GM06990 (cell line): ENCODE measurements at regions not wholly inside any gene's neighbourhood (a gene's known extent, or its start where the extent isn't known, plus 50 kb on each side); places are given as distances from the start of the nearest gene placed in this dataset.

Experiments
- DNase-seq: peaks from one replicate; pipeline ENCODE4 v3.0.0-alpha.2; 2011; ENCODE audit not compliant: insufficient read length; ENCODE audit errors: extremely low read depth
- H3K27me3 ChIP-seq: replicated peaks from 2 replicates; pipeline ENCODE4 v1.6.0; 2011; ENCODE audit warnings: low read length; ENCODE audit not compliant: control insufficient read depth, insufficient read depth
- H3K36me3 ChIP-seq: 2 replicates; pipeline ENCODE4 v1.5.1; 2011; ENCODE audit warnings: low read length; ENCODE audit not compliant: control insufficient read depth, insufficient read depth
- H3K4me3 ChIP-seq: replicated peaks from 2 replicates; pipeline ENCODE4 v1.5.1; 2011; ENCODE audit warnings: low read depth, mild to moderate bottlenecking, control low read depth, low read length
- CTCF ChIP-seq: IDR thresholded peaks from 2 replicates; pipeline ENCODE4 v1.5.1; 2011; ENCODE audit warnings: low read length, control low read depth, mild to moderate bottlenecking, inconsistent platforms; ENCODE audit not compliant: insufficient read depth, poor library complexity, severe bottlenecking

DNA sequence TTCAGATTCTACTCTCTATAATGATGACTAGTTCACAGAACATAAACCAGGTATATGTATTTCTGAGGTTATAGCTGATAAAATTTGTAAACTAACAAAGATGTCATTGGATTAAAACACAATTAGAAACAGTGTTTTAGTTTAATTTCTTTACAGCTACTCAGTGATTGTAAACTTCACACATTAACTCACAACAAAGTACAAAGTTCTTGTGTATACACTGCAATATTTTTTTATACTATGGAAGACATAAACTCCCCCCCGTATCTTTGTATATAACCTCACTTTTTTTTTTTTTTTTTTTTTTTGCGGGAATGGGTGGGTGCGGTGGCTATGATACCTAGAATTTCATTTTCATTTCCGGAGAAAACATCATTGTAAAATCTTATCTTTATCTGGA lies 1043.2 kb downstream of the PCDH18 start:
- DNase-seq, result no peak
- Histone ChIP-seq H3K4me3 (no peak overlapping the region), H3K36me3 (no peaks in the 10 kb centered on the region), H3K27me3 (no peaks in the 10 kb centered on the region)
- TF ChIP-seq CTCF, result no peak

- no peak for TF ChIP-seq CTCF
- no peak overlapping the region for H3K4me3 ChIP-seq
- H3K36me3 ChIP-seq, result no peaks in the 10 kb centered on the region
- no peaks in the 10 kb centered on the region for H3K27me3 ChIP-seq
- no peak for DNase-seq
These were observed 1047.3 kb downstream of the PCDH18 start for GRCh38 chr4:136484996-136485395.

DNA sequence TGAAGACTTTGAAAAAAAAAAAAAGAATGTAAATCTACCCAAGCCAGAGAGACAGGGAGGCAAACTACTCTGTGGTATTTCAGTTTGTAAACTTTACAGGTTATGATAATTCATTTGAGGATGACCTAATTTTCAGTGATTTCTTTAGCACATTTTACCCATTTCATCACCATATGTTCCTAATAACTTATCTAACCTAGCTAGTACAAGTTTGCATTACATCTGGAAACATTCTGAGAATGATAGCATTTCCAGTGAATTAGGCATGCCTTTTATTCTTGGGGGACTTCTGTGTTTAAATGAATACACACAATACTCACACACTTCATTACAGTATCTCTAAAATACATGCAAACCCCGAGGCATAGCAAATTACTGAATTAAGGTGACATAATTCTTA lies 1055.5 kb downstream of the PCDH18 start:
- Histone ChIP-seq H3K36me3 (no peaks in the 10 kb centered on the region), H3K27me3 (no peaks in the 10 kb centered on the region), H3K4me3 (no peak overlapping the region)
- DNase-seq, result no peak
- no peak for TF ChIP-seq CTCF

GRCh38 chr4:136471051-136471450 lies 1061.2 kb downstream of the PCDH18 start:
- TF ChIP-seq CTCF, result no peak
- H3K36me3 ChIP-seq, result no peaks in the 10 kb centered on the region
- H3K4me3 ChIP-seq, result no peak overlapping the region
- H3K27me3 ChIP-seq, result no peaks in the 10 kb centered on the region
- no peak for DNase-seq

DNA sequence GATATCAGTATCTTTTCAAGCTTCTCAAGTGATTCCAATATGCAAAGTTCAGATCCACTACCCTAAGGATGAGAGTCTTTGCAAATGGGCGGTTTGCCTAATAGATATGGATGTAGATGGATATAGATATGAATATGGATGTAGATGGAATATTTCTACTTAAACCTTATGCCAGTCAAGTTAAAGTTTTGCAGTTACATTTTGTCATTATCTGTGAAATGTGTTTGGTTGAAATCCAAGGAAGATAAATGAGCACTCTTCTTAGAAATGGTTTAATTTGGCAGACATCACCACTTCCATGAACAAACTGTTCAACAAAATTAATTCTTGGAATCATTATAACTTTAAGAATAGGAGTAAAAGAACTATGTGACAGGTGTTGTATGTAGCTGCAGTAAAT lies 1066.6 kb downstream of the PCDH18 start:
- Histone ChIP-seq H3K27me3 (no peaks in the 10 kb centered on the region), H3K36me3 (no peaks in the 10 kb centered on the region), H3K4me3 (no peak overlapping the region)
- no peak for TF ChIP-seq CTCF
- no peak for DNase-seq

GRCh38 chr4:136463941-136464340 lies 1068.4 kb downstream of the PCDH18 start:
- Histone ChIP-seq H3K27me3 (no peaks in the 10 kb centered on the region), H3K36me3 (no peaks in the 10 kb centered on the region), H3K4me3 (no peak overlapping the region)
- TF ChIP-seq CTCF, result no peak
- DNase-seq, result no peak
